ENCODE measurements at regions not wholly inside any gene's neighbourhood (a gene's known extent, or its start where the extent isn't known, plus 50 kb on each side); places are given as distances from the start of the nearest gene placed in this dataset.

DNA sequence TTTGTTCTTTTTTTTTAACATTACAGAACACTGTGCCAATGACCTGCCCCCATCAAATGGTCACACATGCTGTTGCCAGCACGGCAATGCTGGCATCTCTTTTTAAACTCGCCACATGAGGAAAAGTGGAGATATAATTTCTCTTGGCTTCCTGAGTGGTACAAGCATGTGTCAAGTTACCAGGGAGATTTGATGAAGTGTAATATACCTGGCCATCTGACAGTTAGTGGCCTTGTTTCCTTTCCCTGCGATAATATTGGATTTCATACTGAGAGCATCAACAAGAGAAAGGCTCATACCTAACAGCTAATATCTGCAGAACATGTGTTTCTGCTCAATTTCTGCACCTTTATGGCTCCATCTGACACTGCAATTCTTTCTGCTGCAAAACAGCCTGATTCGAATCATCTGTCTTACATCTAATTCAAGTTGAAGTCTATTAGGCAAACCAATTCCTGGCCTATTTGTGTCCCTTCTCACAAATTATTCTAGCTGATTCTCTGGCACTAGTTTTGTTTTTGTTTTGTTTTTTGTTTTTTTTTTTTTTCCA lies 519.5 kb downstream of the PREX1 start:
- TF ChIP-seq YY1 (IDR thresholded peaks at IDR 0.05; ENCODE audit: insufficient read depth, insufficient read length) (no peak), ZNF274 (IDR thresholded peaks at IDR 0.05; ENCODE audit: low read depth, low read length) (no peak), SUZ12 (IDR thresholded peaks at IDR 0.05; ENCODE audit: extremely low read depth, insufficient read depth, insufficient read length) (no peak)
